H54 (cell line): ENCODE measurements at regions not wholly inside any gene's neighbourhood (a gene's known extent, or its start where the extent isn't known, plus 50 kb on each side); places are given as distances from the start of the nearest gene placed in this dataset.

Source experiments
- DNase-seq: peaks from one replicate; pipeline ENCODE4 v3.0.0; 2011; ENCODE audit warnings: low spot score, mixed read lengths; ENCODE audit not compliant: insufficient read length
- FAIRE-seq: peaks from 3 replicates; lab custom pipeline; 2011; peaks lifted over from hg19 to GRCh38; lab: Jason Lieb, UNC
- POLR2A ChIP-seq: IDR thresholded peaks from 2 replicates; pipeline ENCODE4 v1.6.1; 2011; ENCODE audit warnings: low read depth, mild to moderate bottlenecking, low read length

- no peak for TF ChIP-seq POLR2A
- FAIRE-seq (no peak), DNase-seq (no peak)
Measured at GRCh38 chr2:176961775-176962619, 250.6 kb upstream of the HNRNPA3 start.

GRCh38 chr2:176963568-176964287 lies 248.9 kb upstream of the HNRNPA3 start:
- no peak for TF ChIP-seq POLR2A
- no peak for FAIRE-seq
- DNase-seq = no peak

- no peak for TF ChIP-seq POLR2A
- no peak for DNase-seq
- no peak for FAIRE-seq
Measured at GRCh38 chr2:176967911-176968450, 244.6 kb upstream of the HNRNPA3 start.

GRCh38 chr2:176969642-176970359 lies 242.8 kb upstream of the HNRNPA3 start:
- no peak for FAIRE-seq
- no peak for TF ChIP-seq POLR2A

GRCh38 chr2:176976736-176977685 lies 235.6 kb upstream of the HNRNPA3 start:
- DNase-seq = no peak
- TF ChIP-seq POLR2A = no peak
- no peak for FAIRE-seq

More at GRCh38 chr2:176969642-176970359, 242.8 kb upstream of the HNRNPA3 start:
- no peak for DNase-seq

GRCh38 chr2:176978921-176979320 lies 233.7 kb upstream of the HNRNPA3 start:
- no peak for TF ChIP-seq POLR2A

GRCh38 chr2:176979981-176980710 lies 232.4 kb upstream of the HNRNPA3 start:
- no peak for DNase-seq
- FAIRE-seq = no peak
- no peak for TF ChIP-seq POLR2A

More at GRCh38 chr2:176978921-176979320, 233.7 kb upstream of the HNRNPA3 start:
- FAIRE-seq = no peak
- no peak for DNase-seq

- no peak for DNase-seq
- no peak for TF ChIP-seq POLR2A
- no peak for FAIRE-seq
Measured at GRCh38 chr2:176984987-176985386, 227.6 kb upstream of the HNRNPA3 start.

- TF ChIP-seq POLR2A = no peak
- DNase-seq (no peak), FAIRE-seq (no peak)
Measured at GRCh38 chr2:176985871-176986270, 226.7 kb upstream of the HNRNPA3 start.

- TF ChIP-seq POLR2A = no peak
- DNase-seq (no peak), FAIRE-seq (no peak)
Measured at GRCh38 chr2:176986487-176986886, 226.1 kb upstream of the HNRNPA3 start.

GRCh38 chr2:176991411-176991810 lies 221.2 kb upstream of the HNRNPA3 start:
- DNase-seq (no peak), FAIRE-seq (no peak)
- no peak for TF ChIP-seq POLR2A
